Brain microvascular endothelial cell (primary cell): ENCODE measurements at regions not wholly inside any gene's neighbourhood (a gene's known extent, or its start where the extent isn't known, plus 50 kb on each side); places are given as distances from the start of the nearest gene placed in this dataset.
"Not testable (repeated sequence)": the region's sequence is repeated elsewhere in the genome, so short reads cannot be mapped to it uniquely, and the experiment has no call there.

Experiments used
- DNase-seq: peaks from one replicate; pipeline ENCODE4 v3.0.0-alpha.2; 2020
- H3K27ac ChIP-seq: fragments of 250-450 bp; sonication (Bioruptor Pico); 2 replicates; pipeline ENCODE4 v1.5.1; 2020; ENCODE audit warnings: mild to moderate bottlenecking, moderate library complexity
- H3K27me3 ChIP-seq: fragments of 250-450 bp; sonication (Bioruptor Pico); replicated peaks from 2 replicates; pipeline ENCODE4 v1.5.1; 2020; ENCODE audit warnings: mild to moderate bottlenecking
- H3K36me3 ChIP-seq: fragments of 250-450 bp; sonication (Bioruptor Pico); replicated peaks from 2 replicates; pipeline ENCODE4 v1.5.1; 2020; ENCODE audit warnings: mild to moderate bottlenecking
- H3K4me3 ChIP-seq: 2 replicates; pipeline ENCODE4 v1.5.1; 2011; ENCODE audit warnings: low read depth, mild to moderate bottlenecking, control low read depth, low read length, moderate library complexity
- in situ Hi-C: cut with HindIII; loops from 2 replicates; pipeline ENCODE4 v1.10.0; 2017; ENCODE audit warnings: low sequenced_read_pairs, low pct_ligation_motif_present
- TF ChIP-seq, protein P1 (sequence below): IDR thresholded peaks from 2 replicates; pipeline ENCODE4 v1.5.1; 2011; ENCODE audit warnings: low read depth, mild to moderate bottlenecking, moderate library complexity, low read length, control low read depth, inconsistent platforms; ENCODE audit errors: missing control alignments

DNA sequence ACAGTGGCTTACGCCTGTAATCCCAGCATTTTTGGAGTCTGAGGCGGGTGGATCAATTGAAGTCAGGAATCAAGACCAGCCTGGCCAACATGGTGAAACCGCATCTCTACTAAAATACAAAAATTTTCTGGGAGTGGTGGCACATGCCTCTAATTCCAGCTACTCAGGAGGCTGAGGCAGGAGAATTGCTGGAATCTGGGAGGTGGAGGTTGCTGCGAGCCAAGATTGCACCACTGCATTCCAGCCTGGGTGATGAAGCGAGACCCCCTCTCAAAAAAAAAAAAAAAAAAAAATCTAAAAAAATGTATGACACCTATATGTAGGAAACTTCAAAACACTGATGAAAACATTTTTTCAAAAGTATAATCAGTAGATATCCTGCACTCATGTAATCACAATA lies 242.7 kb upstream of the CHORDC1 start:
- TF ChIP-seq, protein P1, sequence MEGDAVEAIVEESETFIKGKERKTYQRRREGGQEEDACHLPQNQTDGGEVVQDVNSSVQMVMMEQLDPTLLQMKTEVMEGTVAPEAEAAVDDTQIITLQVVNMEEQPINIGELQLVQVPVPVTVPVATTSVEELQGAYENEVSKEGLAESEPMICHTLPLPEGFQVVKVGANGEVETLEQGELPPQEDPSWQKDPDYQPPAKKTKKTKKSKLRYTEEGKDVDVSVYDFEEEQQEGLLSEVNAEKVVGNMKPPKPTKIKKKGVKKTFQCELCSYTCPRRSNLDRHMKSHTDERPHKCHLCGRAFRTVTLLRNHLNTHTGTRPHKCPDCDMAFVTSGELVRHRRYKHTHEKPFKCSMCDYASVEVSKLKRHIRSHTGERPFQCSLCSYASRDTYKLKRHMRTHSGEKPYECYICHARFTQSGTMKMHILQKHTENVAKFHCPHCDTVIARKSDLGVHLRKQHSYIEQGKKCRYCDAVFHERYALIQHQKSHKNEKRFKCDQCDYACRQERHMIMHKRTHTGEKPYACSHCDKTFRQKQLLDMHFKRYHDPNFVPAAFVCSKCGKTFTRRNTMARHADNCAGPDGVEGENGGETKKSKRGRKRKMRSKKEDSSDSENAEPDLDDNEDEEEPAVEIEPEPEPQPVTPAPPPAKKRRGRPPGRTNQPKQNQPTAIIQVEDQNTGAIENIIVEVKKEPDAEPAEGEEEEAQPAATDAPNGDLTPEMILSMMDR: no peak
- in situ Hi-C loops: no loop called here
- no peaks in the 10 kb centered on the region for H3K27me3 ChIP-seq
- no peak overlapping the region for H3K4me3 ChIP-seq
- no peaks in the 10 kb centered on the region for H3K36me3 ChIP-seq
- H3K27ac ChIP-seq: no peak overlapping the region
- DNase-seq: no peak

DNA sequence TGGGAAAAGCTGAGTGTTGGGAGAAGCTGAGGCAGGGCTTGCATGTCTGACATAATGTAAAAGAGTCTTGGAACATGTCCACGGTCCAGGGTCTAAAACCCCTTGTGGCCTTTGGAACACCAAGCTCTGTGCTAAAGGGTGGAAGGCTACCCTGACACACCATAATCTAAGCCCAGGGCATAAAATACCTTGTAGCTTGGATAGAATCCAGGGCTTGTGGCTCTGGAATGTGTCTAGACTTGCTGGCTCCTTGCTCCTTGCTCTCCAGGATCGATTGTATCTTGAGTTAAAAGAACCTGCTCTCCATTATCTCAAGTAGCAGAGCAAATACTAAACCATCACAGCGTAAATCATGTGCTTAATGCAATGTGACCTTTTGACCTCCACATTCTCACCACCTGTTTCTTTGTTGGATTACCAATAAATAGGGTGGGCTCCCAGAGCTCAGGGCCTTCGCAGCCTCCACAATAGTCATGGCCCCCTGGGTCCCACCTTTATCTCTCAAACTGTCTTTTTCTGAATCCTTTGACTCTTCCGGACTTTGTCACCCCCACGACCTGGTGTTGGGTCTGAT lies 232.6 kb upstream of the CHORDC1 start:
- H3K4me3 ChIP-seq, H3K27me3 ChIP-seq, DNase-seq, H3K36me3 ChIP-seq, H3K27ac ChIP-seq, in situ Hi-C loops: not testable (repeated sequence)

GRCh38 chr11:90453525-90453924 lies 230.7 kb upstream of the CHORDC1 start:
- TF ChIP-seq, protein P1: no peak
- Histone ChIP-seq H3K36me3 (no peaks in the 10 kb centered on the region), H3K27me3 (no peaks in the 10 kb centered on the region), H3K27ac (no peak overlapping the region), H3K4me3 (no peak overlapping the region)
- DNase-seq: no peak
- in situ Hi-C loops: no loop called here

DNA sequence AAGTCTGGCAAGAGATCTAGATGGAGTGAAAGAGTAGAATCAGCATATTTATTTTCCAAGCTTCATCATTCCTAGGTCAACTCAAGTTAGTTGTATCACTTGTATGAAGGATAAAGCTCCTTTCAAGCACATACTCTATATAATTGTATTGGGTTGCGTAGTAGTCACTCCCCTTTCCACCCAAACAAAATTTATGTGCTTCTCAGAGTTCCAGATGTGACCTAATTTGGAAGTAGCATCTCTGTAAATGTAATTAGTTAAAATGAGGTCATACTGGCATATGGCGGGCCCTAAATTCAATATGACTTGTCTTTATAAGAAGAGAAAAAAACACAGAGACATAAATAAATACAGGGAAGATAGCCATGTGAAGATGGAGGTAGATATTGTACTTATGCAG lies 226.8 kb upstream of the CHORDC1 start:
- no peak overlapping the region for H3K4me3 ChIP-seq
- TF ChIP-seq, protein P1: no peak
- H3K27me3 ChIP-seq: no peaks in the 10 kb centered on the region
- DNase-seq: no peak
- no peaks in the 10 kb centered on the region for H3K36me3 ChIP-seq
- no peak overlapping the region for H3K27ac ChIP-seq
- in situ Hi-C loops: no loop called here

- no peak for DNase-seq
- in situ Hi-C loops: no loop called here
- Histone ChIP-seq H3K27me3 (no peaks in the 10 kb centered on the region), H3K4me3 (no peak overlapping the region), H3K36me3 (no peaks in the 10 kb centered on the region), H3K27ac (no peak overlapping the region)
- TF ChIP-seq, protein P1: no peak
Measured at GRCh38 chr11:90448256-90448655, 225.4 kb upstream of the CHORDC1 start.

GRCh38 chr11:90447618-90448017 lies 224.8 kb upstream of the CHORDC1 start:
- TF ChIP-seq, protein P1: no peak
- H3K27me3 ChIP-seq: no peaks in the 10 kb centered on the region
- no peak overlapping the region for H3K4me3 ChIP-seq
- H3K36me3 ChIP-seq: no peaks in the 10 kb centered on the region
- no peak for DNase-seq
- in situ Hi-C loops: no loop called here
- H3K27ac ChIP-seq: no peak overlapping the region
